ENCODE measurements at regions not wholly inside any gene's neighbourhood (a gene's known extent, or its start where the extent isn't known, plus 50 kb on each side); places are given as distances from the start of the nearest gene placed in this dataset.

DNA sequence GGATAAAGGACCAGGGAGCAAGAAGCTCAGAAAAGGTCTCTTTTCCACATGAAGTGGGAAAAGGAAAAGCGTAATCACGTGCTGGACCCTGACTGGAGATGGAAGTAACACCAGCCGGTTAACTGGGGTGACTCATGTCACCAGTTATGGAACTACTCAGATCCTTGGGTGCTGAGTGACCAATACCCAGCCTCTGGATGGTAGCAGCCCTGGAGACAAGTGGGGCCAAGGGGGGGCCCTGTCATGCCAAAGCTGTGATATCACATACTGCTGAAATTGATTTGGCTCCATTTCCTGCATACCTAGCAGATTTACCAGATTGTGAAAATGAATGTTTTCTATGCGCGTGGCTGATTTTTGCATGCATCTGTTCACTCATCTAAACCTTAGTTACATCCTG, 158.9 kb downstream of the ZIC5 start:
- H3K4me2 ChIP-seq, result no peak overlapping the region
- H3K27ac ChIP-seq, result no peak overlapping the region
- no peaks in the 10 kb centered on the region for H3K27me3 ChIP-seq
- H3K4me3 ChIP-seq, result no peak overlapping the region
- H3K36me3 ChIP-seq, result no peaks in the 10 kb centered on the region
- H3K4me1 ChIP-seq, result no peaks in the 10 kb centered on the region
- H3K9me3 ChIP-seq, result no peaks in the 10 kb centered on the region
- H4K20me1 ChIP-seq, result no peaks in the 10 kb centered on the region
- H3K9ac ChIP-seq, result no peak overlapping the region
- TF ChIP-seq Cebpa-rat (IDR thresholded peaks at IDR 0.05), result no peak

DNA sequence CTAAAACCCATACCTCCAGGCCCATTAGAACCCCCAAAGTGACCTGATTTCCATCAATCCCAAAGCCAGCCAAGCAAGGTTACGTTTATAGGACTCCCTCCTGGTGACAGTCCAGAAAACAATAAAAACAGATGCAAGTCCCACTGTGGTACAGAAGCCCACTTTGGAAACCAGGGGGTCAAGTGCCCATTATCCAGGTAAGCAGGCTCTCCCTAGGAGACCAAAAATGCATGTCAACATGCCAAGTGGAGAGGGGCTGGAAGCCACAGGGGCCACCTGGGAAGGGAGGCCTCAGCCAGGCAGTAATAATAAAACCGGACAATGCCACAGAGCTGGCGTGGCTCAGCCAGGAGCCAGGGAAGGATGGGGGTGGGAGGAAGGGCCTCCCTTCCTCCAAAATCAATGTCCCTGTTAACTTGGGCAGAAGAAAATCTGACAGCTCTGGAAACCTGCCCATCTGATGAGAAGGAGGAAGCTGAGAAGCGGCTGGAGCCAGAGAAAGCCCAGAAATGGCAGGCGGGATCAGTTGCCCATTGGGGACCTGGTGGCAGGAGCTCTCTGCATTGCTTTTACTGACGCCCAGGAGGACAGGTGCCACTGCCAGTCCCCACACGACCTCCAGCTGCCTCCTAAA, 160.4 kb downstream of the ZIC5 start:
- no peaks in the 10 kb centered on the region for H3K36me3 ChIP-seq
- no peak overlapping the region for H3K4me2 ChIP-seq
- no peak overlapping the region for H3K27ac ChIP-seq
- no peaks in the 10 kb centered on the region for H3K4me1 ChIP-seq
- no peaks in the 10 kb centered on the region for H3K27me3 ChIP-seq
- H3K9me3 ChIP-seq, result no peaks in the 10 kb centered on the region
- H4K20me1 ChIP-seq, result no peaks in the 10 kb centered on the region
- H3K9ac ChIP-seq, result no peak overlapping the region
- no peak overlapping the region for H3K4me3 ChIP-seq
- no peak for TF ChIP-seq Cebpa-rat (IDR thresholded peaks at IDR 0.05)

DNA sequence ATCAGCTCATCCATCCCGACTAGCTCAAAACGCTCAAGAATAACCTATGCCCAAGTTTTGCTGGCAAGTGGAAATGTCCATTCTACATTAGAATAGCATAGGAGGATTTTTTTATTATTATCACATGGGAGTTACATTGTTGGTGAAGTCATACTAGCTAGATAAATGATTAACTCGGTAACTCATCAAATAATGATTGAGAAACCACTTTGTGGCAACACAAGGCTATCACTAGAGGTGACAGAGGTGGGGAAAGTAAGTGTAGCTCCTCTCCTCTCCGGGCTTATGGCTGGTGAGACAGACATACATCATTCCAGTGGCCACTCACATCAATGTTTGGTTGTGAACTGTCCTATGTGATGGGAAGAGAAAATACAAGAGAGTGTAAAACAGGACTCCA, 161.6 kb downstream of the ZIC5 start:
- no peak overlapping the region for H3K27ac ChIP-seq
- H3K9ac ChIP-seq, result no peak overlapping the region
- H3K4me2 ChIP-seq, result no peak overlapping the region
- H3K36me3 ChIP-seq, result no peaks in the 10 kb centered on the region
- no peaks in the 10 kb centered on the region for H4K20me1 ChIP-seq
- no peak overlapping the region for H3K4me3 ChIP-seq
- no peak for TF ChIP-seq Cebpa-rat (IDR thresholded peaks at IDR 0.05)
- no peaks in the 10 kb centered on the region for H3K9me3 ChIP-seq
- no peaks in the 10 kb centered on the region for H3K27me3 ChIP-seq
- H3K4me1 ChIP-seq, result no peaks in the 10 kb centered on the region

DNA sequence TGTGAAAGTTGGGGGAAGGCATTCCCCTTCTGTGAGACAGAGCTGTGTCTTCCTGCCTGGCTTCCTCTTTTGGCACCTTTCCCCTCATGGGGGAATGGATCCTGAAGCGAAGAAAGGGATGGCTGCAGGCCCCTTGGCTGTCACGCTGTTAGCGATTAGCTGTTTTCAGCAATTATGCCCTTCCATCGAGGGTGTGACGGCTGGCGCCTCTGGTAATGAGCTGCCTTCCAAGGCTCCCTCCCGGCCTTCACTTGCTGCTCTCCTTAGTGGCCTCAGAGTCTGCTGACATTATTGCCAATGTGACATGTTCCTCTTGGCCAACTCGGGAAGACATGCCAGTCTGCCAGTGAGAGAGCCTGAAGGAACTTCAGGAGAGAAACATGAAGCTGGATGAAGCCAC, 162.1 kb downstream of the ZIC5 start:
- H3K36me3 ChIP-seq, result no peaks in the 10 kb centered on the region
- H3K4me3 ChIP-seq, result no peak overlapping the region
- no peaks in the 10 kb centered on the region for H4K20me1 ChIP-seq
- H3K27ac ChIP-seq, result no peak overlapping the region
- TF ChIP-seq Cebpa-rat (IDR thresholded peaks at IDR 0.05), result no peak
- no peaks in the 10 kb centered on the region for H3K9me3 ChIP-seq
- no peaks in the 10 kb centered on the region for H3K4me1 ChIP-seq
- no peak overlapping the region for H3K4me2 ChIP-seq
- no peaks in the 10 kb centered on the region for H3K27me3 ChIP-seq
- H3K9ac ChIP-seq, result no peak overlapping the region

DNA sequence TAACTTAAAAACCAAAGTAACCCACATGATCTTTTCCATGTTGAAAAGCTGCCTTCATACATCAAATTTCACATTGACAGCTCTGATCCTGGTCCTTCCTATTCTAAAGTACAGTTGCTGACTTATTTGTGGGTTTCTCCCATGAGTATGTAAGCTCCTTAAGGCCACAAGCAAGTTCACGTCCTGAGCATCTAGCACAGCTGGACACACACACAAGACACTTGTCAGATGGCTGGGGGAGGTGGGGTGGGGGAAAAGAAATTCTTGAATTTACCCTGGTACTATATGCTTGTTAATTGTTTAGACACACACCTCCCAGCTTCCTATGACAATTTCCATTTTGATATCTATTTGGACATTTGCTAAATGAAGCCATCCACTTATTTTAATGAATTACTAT, 162.8 kb downstream of the ZIC5 start:
- Histone ChIP-seq H3K9me3 (no peaks in the 10 kb centered on the region), H3K4me2 (no peak overlapping the region), H3K4me3 (no peak overlapping the region), H3K27ac (no peak overlapping the region), H3K4me1 (no peaks in the 10 kb centered on the region), H4K20me1 (no peaks in the 10 kb centered on the region), H3K36me3 (no peaks in the 10 kb centered on the region), H3K27me3 (no peaks in the 10 kb centered on the region), H3K9ac (no peak overlapping the region)
- TF ChIP-seq Cebpa-rat (IDR thresholded peaks at IDR 0.05), result no peak

DNA sequence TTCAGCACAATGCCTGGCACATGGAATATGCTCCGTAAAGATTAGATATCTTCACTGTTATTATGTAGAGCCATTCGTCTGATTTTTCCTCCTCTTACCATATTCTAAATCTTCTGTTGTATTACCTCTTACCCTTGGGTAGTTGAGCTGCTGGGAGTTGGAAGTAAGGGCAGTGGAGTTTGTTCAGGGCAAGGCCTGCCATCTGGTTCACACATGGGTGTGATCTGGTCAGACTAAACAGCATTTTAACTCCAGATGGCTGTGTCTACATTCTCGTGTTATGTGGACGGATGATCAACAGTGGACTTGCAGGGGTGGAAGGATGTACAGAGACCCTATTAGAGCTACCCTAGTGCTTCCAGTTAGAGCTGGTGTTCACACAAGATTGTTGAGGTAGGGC, 164.9 kb downstream of the ZIC5 start:
- no peak overlapping the region for H3K4me3 ChIP-seq
- H3K27me3 ChIP-seq, result no peaks in the 10 kb centered on the region
- no peaks in the 10 kb centered on the region for H3K36me3 ChIP-seq
- H3K9me3 ChIP-seq, result no peaks in the 10 kb centered on the region
- no peak overlapping the region for H3K27ac ChIP-seq
- no peak overlapping the region for H3K4me2 ChIP-seq
- no peak for TF ChIP-seq Cebpa-rat (IDR thresholded peaks at IDR 0.05)
- H3K9ac ChIP-seq, result no peak overlapping the region
- no peaks in the 10 kb centered on the region for H3K4me1 ChIP-seq
- H4K20me1 ChIP-seq, result no peaks in the 10 kb centered on the region

DNA sequence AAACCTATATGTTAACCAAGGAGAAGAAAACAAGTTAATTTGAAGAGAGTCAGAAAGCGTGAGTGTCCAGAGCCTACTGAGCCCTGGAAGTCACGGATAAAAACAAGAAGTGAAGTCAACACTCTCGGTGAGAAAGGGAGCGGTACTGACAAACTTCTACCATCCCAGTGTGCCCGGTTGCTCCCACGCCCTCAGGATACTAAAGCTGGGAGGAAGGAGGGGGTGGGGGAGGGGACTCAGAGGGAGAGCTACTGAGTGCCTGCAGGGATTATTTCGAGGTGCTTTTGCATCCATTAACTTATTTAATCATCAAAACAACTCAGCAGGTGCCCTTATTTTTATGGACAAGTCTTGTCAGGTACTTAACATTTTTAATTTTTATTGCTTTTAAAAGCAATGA, 166.2 kb downstream of the ZIC5 start:
- Histone ChIP-seq H3K4me2 (no peak overlapping the region), H3K4me1 (no peaks in the 10 kb centered on the region), H3K27me3 (no peaks in the 10 kb centered on the region), H3K4me3 (no peak overlapping the region), H3K27ac (no peak overlapping the region), H3K36me3 (no peaks in the 10 kb centered on the region), H3K9me3 (no peaks in the 10 kb centered on the region), H3K9ac (no peak overlapping the region), H4K20me1 (no peaks in the 10 kb centered on the region)
- TF ChIP-seq Cebpa-rat (IDR thresholded peaks at IDR 0.05), result no peak

DNA sequence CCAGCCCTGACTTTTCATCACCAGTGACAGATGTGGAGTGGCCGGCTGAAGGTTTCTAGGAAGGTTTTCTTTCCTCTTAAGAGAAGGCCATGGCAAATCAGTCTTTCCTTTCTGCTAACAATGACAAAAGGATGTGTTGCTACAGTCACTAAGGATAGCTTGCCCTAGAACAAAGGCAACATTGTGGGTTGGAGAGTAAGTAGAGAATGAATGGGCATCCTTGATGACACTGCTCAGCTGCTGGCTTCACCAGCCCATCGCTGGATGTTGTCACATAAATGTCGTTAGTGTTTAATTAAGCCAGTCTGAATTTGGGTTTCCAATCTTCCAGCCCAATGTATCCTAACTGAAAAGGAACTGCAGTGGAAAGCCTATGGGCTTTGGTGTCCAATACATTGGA, 168.4 kb downstream of the ZIC5 start:
- Histone ChIP-seq H3K9ac (no peak overlapping the region), H3K9me3 (no peaks in the 10 kb centered on the region), H3K4me1 (no peaks in the 10 kb centered on the region), H3K27ac (no peak overlapping the region), H4K20me1 (no peaks in the 10 kb centered on the region), H3K4me2 (no peak overlapping the region), H3K27me3 (no peaks in the 10 kb centered on the region), H3K36me3 (no peaks in the 10 kb centered on the region), H3K4me3 (no peak overlapping the region)
- TF ChIP-seq Cebpa-rat (IDR thresholded peaks at IDR 0.05), result no peak

DNA sequence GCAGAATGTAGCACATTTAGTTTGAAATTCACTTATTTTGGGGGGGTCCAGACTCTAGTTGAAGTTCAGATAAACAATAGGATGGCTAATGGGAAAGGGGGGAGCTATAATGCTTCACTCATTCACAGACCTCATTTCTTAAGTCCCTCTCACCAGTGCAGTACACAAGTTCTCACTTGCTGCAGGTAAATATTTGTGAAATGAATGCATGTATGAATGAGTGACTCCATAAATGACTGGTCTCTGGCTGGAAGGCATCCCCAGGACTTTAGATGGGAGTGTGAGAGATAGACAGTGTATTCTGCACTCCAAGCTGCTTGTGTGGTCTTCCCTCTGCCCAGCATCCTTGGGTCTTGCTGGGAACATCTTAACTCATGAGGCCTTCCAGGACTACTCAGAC, 169.2 kb downstream of the ZIC5 start:
- H3K27me3 ChIP-seq, result no peaks in the 10 kb centered on the region

DNA sequence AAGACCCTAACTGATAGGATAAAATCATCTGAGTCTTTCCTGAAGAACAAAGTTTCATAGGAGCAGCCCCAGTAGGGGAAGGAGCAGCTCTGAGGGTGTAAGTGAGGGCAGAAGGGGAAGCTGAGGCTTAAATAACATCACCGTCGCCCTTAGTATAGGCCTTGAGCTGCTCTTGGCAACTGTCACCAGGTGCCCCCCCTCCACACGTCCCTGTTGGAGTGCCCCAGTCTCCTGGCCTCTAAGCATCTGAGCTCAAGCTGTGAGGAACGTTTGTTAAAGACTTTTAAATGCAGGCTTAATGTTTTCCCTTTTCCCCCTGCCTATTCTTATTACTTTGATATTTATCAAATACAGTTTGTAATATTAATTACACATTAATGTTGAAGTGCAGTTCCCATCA, 170.6 kb downstream of the ZIC5 start:
- H3K4me2 ChIP-seq, result no peak overlapping the region
- no peaks in the 10 kb centered on the region for H3K9me3 ChIP-seq
- no peaks in the 10 kb centered on the region for H3K27me3 ChIP-seq
- no peak for TF ChIP-seq Cebpa-rat (IDR thresholded peaks at IDR 0.05)
- H3K9ac ChIP-seq, result no peak overlapping the region
- H3K4me1 ChIP-seq, result no peaks in the 10 kb centered on the region
- H4K20me1 ChIP-seq, result peaks cover 10% of the 10 kb centered on the region; the same call in 1 of the 2 replicates
- H3K36me3 ChIP-seq, result no peaks in the 10 kb centered on the region
- H3K27ac ChIP-seq, result no peak overlapping the region
- H3K4me3 ChIP-seq, result no peak overlapping the region

More for the DNA sequence above, 169.2 kb downstream of the ZIC5 start:
- H3K4me1 ChIP-seq, result no peaks in the 10 kb centered on the region
- TF ChIP-seq Cebpa-rat (IDR thresholded peaks at IDR 0.05), result no peak
- H4K20me1 ChIP-seq, result no peaks in the 10 kb centered on the region
- H3K9ac ChIP-seq, result no peak overlapping the region
- H3K4me3 ChIP-seq, result no peak overlapping the region
- H3K9me3 ChIP-seq, result no peaks in the 10 kb centered on the region
- H3K27ac ChIP-seq, result no peak overlapping the region
- no peaks in the 10 kb centered on the region for H3K36me3 ChIP-seq
- H3K4me2 ChIP-seq, result no peak overlapping the region

DNA sequence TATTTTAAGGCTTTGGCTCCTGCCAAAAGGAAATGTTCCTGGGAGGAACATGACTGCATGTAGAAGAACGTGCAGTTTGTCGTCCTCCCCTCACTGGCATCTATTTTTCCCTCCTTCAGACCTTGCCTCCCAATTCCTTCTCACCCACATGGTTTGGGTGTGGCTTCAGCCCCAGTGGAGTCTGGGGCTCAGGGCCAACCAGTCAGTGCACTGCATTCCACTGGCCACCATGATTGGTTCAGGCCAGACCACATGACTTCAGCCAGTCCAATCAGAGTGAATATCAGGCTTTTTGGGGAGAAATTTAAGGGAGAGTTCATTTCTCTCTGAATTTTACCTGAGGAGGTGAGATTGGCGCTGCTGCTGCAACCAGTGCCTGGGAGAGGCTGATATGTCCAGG, 171.6 kb downstream of the ZIC5 start:
- H3K36me3 ChIP-seq, result no peaks in the 10 kb centered on the region
- H3K9me3 ChIP-seq, result no peaks in the 10 kb centered on the region
- no peak overlapping the region for H3K4me3 ChIP-seq
- peaks cover 15% of the 10 kb centered on the region; the same call in 1 of the 2 replicates for H4K20me1 ChIP-seq
- no peaks in the 10 kb centered on the region for H3K27me3 ChIP-seq
- H3K9ac ChIP-seq, result no peak overlapping the region
- no peak for TF ChIP-seq Cebpa-rat (IDR thresholded peaks at IDR 0.05)
- H3K4me2 ChIP-seq, result no peak overlapping the region
- H3K27ac ChIP-seq, result no peak overlapping the region
- no peaks in the 10 kb centered on the region for H3K4me1 ChIP-seq

Data from BLaER1 (cell line).